Epithelial cell of proximal tubule (primary cell): ENCODE measurements at regions not wholly inside any gene's neighbourhood (a gene's known extent, or its start where the extent isn't known, plus 50 kb on each side); places are given as distances from the start of the nearest gene placed in this dataset.

Experiments used
- DNase-seq: peaks from one replicate; pipeline ENCODE4 v3.0.0-alpha.2; 2011; ENCODE audit warnings: low read depth
- H3K4me3 ChIP-seq: 2 replicates; pipeline ENCODE4 v1.5.1; 2011; ENCODE audit warnings: low read depth, mild to moderate bottlenecking, low read length
- CTCF ChIP-seq: conservative IDR thresholded peaks from 2 replicates; pipeline ENCODE4 v1.5.1; 2012; ENCODE audit warnings: low read depth, mild to moderate bottlenecking, low read length

- DNase-seq = no peak
Observed at GRCh38 chr7:96933067-96933645, 72.2 kb upstream of the DLX6 start.

GRCh38 chr7:96936621-96937020 is 68.7 kb upstream of the DLX6 start:
- no peak for TF ChIP-seq CTCF
- no peak for DNase-seq
- H3K4me3 ChIP-seq = no peak overlapping the region

More at GRCh38 chr7:96933067-96933645, 72.2 kb upstream of the DLX6 start:
- TF ChIP-seq CTCF = no peak
- no peak overlapping the region for H3K4me3 ChIP-seq

- TF ChIP-seq CTCF = no peak
- no peak overlapping the region for H3K4me3 ChIP-seq
- DNase-seq = no peak
Observed at GRCh38 chr7:96942112-96942511, 63.2 kb upstream of the DLX6 start.

- TF ChIP-seq CTCF = no peak
- DNase-seq = no peak
- no peak overlapping the region for H3K4me3 ChIP-seq
Observed at GRCh38 chr7:96949766-96950165, 55.6 kb upstream of the DLX6 start.

- no peak for TF ChIP-seq CTCF
- no peak for DNase-seq
Observed at GRCh38 chr7:96952974-96953391, 52.4 kb upstream of the DLX6 start.

GRCh38 chr7:96953676-96954513 is 51.5 kb upstream of the DLX6 start:
- H3K4me3 ChIP-seq = no peak overlapping the region
- TF ChIP-seq CTCF = no peak
- no peak for DNase-seq

More at GRCh38 chr7:96952974-96953391, 52.4 kb upstream of the DLX6 start:
- H3K4me3 ChIP-seq = no peak overlapping the region
